GM23338 (cell line): ENCODE measurements at regions not wholly inside any gene's neighbourhood (a gene's known extent, or its start where the extent isn't known, plus 50 kb on each side); places are given as distances from the start of the nearest gene placed in this dataset.
A peak's percentile ranks its signal among the peaks of the same experiment; 100 is the strongest.

Source experiments
- ATAC-seq: fragments of 200-7000 bp; cut with Tn5 transposase; 3 replicates; pipeline ENCODE4 v1.9.1; 2020
- DNase-seq: peaks from one replicate; pipeline ENCODE4 v3.0.0-alpha.2; 2015; ENCODE audit warnings: low spot score
- H2AFZ ChIP-seq: fragments of 200-600 bp; sonication (generic); 2 replicates; pipeline ENCODE4 v1.8.0; 2016; ENCODE audit warnings: antibody characterized with exemption, mild to moderate bottlenecking, moderate library complexity
- H3F3A ChIP-seq: fragments of 200-600 bp; sonication (generic); replicated peaks from 2 replicates; pipeline ENCODE4 v1.8.0; 2017; ENCODE audit warnings: antibody characterized with exemption, mixed run types, low read depth
- H3K27ac ChIP-seq: fragments of 200-600 bp; sonication (generic); 2 replicates; pipeline ENCODE4 v1.6.1; 2016; ENCODE audit warnings: low read depth
- H3K27me3 ChIP-seq: fragments of 200-600 bp; sonication (generic); 2 replicates; pipeline ENCODE4 v1.8.0; 2016; ENCODE audit warnings: mild to moderate bottlenecking, mixed run types, moderate library complexity; ENCODE audit not compliant: insufficient read depth
- H3K36me3 ChIP-seq: fragments of 200-600 bp; sonication (generic); 2 replicates; pipeline ENCODE4 v1.8.0; 2016; ENCODE audit warnings: mild to moderate bottlenecking; ENCODE audit not compliant: insufficient read depth
- H3K4me1 ChIP-seq: fragments of 200-600 bp; sonication (generic); 2 replicates; pipeline ENCODE4 v1.8.0; 2016; ENCODE audit warnings: mild to moderate bottlenecking, moderate library complexity; ENCODE audit not compliant: insufficient read depth
- H3K4me2 ChIP-seq: fragments of 200-600 bp; sonication (generic); 2 replicates; pipeline ENCODE4 v1.7.1; 2017; ENCODE audit warnings: mixed run types
- H3K4me3 ChIP-seq: fragments of 200-600 bp; sonication (generic); 2 replicates; pipeline ENCODE4 v1.6.1; 2016; ENCODE audit warnings: mixed run types
- H3K79me2 ChIP-seq: fragments of 200-600 bp; sonication (generic); replicated peaks from 2 replicates; pipeline ENCODE4 v1.8.0; 2017; ENCODE audit warnings: mild to moderate bottlenecking; ENCODE audit not compliant: insufficient read depth
- H3K9me2 ChIP-seq: fragments of 200-600 bp; sonication (generic); 2 replicates; pipeline ENCODE4 v1.8.0; 2017; ENCODE audit not compliant: insufficient read depth
- H4K20me1 ChIP-seq: fragments of 200-600 bp; sonication (generic); replicated peaks from 2 replicates; pipeline ENCODE4 v1.8.0; 2017; ENCODE audit warnings: mild to moderate bottlenecking; ENCODE audit not compliant: insufficient read depth
- H3K27ac Mint-ChIP-seq: 2 replicates; pipeline ENCODE4 v1.8.0; 2020; ENCODE audit warnings: inconsistent platforms, mild to moderate bottlenecking, moderate library complexity, mixed read lengths
- H3K27me3 Mint-ChIP-seq: 3 replicates; pipeline ENCODE4 v1.8.0; 2022; ENCODE audit warnings: low read depth, mild to moderate bottlenecking, moderate library complexity, mixed read lengths, inconsistent platforms; ENCODE audit not compliant: insufficient read depth, poor library complexity
- H3K36me3 Mint-ChIP-seq: 3 replicates; pipeline ENCODE4 v1.8.0; 2021; ENCODE audit warnings: low read depth, mild to moderate bottlenecking, inconsistent platforms, moderate library complexity, mixed read lengths
- H3K4me1 Mint-ChIP-seq: 3 replicates; pipeline ENCODE4 v1.8.0; 2020; ENCODE audit warnings: mild to moderate bottlenecking, inconsistent platforms, mixed read lengths
- H3K4me3 Mint-ChIP-seq: 3 replicates; pipeline ENCODE4 v1.8.0; 2021; ENCODE audit warnings: moderate library complexity, mild to moderate bottlenecking, inconsistent platforms, mixed read lengths
- H3K9me3 Mint-ChIP-seq: 3 replicates; pipeline ENCODE4 v1.8.0; 2020; ENCODE audit warnings: moderate library complexity, mild to moderate bottlenecking, inconsistent platforms, mixed read lengths
- ETS1 ChIP-seq: IDR thresholded peaks from 2 replicates; pipeline ENCODE4 v1.6.1; 2016; ENCODE audit warnings: antibody characterized with exemption
- EZH2 ChIP-seq: fragments of 200-600 bp; sonication (generic); IDR thresholded peaks from one replicate; pipeline ENCODE4 v1.8.0; 2017; ENCODE audit warnings: antibody characterized with exemption, mild to moderate bottlenecking, low read depth; ENCODE audit not compliant: unreplicated experiment
- EZH2phosphoT487 ChIP-seq: fragments of 200-600 bp; sonication (generic); IDR thresholded peaks from one replicate; pipeline ENCODE4 v1.8.1; 2018; ENCODE audit warnings: antibody characterized with exemption; ENCODE audit not compliant: unreplicated experiment
- NANOG ChIP-seq: IDR thresholded peaks from 2 replicates; pipeline ENCODE4 v1.6.1; 2016; ENCODE audit warnings: antibody characterized with exemption, borderline replicate concordance
- TF ChIP-seq, protein P1 (sequence below): fragments of 250-450 bp; sonication (Bioruptor Pico); IDR thresholded peaks from 2 replicates; pipeline ENCODE4 v1.5.0; 2020; ENCODE audit warnings: mild to moderate bottlenecking, moderate library complexity

- peak; percentile 70 for DNase-seq
- Histone ChIP-seq H3K27ac (no peak overlapping the region), H3K9me2 (peaks cover 9% of the 10 kb centered on the region), H3K4me3 (no peak overlapping the region), H3F3A (no peaks in the 10 kb centered on the region), H3K4me2 (peak overlapping the region; percentile 59), H3K4me1 (peaks cover 24% of the 10 kb centered on the region), H3K27me3 (no peaks in the 10 kb centered on the region), H2AFZ (no peak overlapping the region), H4K20me1 (no peaks in the 10 kb centered on the region), H3K36me3 (no peaks in the 10 kb centered on the region), H3K79me2 (no peaks in the 10 kb centered on the region)
- Mint-ChIP-seq H3K4me1 (peaks cover 41% of the 10 kb centered on the region), H3K4me3 (no peak overlapping the region), H3K27ac (no peak overlapping the region), H3K9me3 (peaks cover 9% of the 10 kb centered on the region), H3K27me3 (peaks cover 5% of the 10 kb centered on the region), H3K36me3 (peaks cover 8% of the 10 kb centered on the region; the same call in 2 of the 3 replicates)
- TF ChIP-seq NANOG, result peak; percentile 69; the same call in 1 of the 2 replicates
- TF ChIP-seq, protein P1, sequence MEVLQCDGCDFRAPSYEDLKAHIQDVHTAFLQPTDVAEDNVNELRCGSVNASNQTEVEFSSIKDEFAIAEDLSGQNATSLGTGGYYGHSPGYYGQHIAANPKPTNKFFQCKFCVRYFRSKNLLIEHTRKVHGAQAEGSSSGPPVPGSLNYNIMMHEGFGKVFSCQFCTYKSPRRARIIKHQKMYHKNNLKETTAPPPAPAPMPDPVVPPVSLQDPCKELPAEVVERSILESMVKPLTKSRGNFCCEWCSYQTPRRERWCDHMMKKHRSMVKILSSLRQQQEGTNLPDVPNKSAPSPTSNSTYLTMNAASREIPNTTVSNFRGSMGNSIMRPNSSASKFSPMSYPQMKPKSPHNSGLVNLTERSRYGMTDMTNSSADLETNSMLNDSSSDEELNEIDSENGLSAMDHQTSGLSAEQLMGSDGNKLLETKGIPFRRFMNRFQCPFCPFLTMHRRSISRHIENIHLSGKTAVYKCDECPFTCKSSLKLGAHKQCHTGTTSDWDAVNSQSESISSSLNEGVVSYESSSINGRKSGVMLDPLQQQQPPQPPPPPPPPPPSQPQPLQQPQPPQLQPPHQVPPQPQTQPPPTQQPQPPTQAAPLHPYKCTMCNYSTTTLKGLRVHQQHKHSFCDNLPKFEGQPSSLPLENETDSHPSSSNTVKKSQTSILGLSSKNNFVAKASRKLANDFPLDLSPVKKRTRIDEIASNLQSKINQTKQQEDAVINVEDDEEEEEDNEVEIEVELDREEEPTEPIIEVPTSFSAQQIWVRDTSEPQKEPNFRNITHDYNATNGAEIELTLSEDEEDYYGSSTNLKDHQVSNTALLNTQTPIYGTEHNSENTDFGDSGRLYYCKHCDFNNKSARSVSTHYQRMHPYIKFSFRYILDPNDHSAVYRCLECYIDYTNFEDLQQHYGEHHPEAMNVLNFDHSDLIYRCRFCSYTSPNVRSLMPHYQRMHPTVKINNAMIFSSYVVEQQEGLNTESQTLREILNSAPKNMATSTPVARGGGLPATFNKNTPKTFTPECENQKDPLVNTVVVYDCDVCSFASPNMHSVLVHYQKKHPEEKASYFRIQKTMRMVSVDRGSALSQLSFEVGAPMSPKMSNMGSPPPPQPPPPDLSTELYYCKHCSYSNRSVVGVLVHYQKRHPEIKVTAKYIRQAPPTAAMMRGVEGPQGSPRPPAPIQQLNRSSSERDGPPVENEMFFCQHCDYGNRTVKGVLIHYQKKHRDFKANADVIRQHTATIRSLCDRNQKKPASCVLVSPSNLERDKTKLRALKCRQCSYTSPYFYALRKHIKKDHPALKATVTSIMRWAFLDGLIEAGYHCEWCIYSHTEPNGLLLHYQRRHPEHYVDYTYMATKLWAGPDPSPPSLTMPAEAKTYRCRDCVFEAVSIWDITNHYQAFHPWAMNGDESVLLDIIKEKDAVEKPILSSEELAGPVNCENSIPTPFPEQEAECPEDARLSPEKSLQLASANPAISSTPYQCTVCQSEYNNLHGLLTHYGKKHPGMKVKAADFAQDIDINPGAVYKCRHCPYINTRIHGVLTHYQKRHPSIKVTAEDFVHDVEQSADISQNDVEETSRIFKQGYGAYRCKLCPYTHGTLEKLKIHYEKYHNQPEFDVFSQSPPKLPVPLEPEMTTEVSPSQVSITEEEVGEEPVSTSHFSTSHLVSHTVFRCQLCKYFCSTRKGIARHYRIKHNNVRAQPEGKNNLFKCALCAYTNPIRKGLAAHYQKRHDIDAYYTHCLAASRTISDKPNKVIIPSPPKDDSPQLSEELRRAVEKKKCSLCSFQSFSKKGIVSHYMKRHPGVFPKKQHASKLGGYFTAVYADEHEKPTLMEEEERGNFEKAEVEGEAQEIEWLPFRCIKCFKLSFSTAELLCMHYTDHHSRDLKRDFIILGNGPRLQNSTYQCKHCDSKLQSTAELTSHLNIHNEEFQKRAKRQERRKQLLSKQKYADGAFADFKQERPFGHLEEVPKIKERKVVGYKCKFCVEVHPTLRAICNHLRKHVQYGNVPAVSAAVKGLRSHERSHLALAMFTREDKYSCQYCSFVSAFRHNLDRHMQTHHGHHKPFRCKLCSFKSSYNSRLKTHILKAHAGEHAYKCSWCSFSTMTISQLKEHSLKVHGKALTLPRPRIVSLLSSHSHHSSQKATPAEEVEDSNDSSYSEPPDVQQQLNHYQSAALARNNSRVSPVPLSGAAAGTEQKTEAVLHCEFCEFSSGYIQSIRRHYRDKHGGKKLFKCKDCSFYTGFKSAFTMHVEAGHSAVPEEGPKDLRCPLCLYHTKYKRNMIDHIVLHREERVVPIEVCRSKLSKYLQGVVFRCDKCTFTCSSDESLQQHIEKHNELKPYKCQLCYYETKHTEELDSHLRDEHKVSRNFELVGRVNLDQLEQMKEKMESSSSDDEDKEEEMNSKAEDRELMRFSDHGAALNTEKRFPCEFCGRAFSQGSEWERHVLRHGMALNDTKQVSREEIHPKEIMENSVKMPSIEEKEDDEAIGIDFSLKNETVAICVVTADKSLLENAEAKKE, result no peak
- TF ChIP-seq EZH2phosphoT487, result no peak
- peak; percentile 94 for ATAC-seq
These were observed 184.2 kb downstream of the SUCLA2 start for GRCh38 chr13:47816831-47817230.

GRCh38 chr13:47813718-47814117, 187.4 kb downstream of the SUCLA2 start:
- Mint-ChIP-seq H3K4me1 (peaks cover 43% of the 10 kb centered on the region), H3K27me3 (peaks cover 6% of the 10 kb centered on the region), H3K9me3 (peaks cover 9% of the 10 kb centered on the region), H3K27ac (peak overlapping the region; percentile 49), H3K36me3 (peaks cover 8% of the 10 kb centered on the region; the same call in 1 of the 3 replicates), H3K4me3 (0 out of 3 replicates have a peak overlapping the region, but pooled peaks have one; percentile 1)
- H3K9me2 ChIP-seq, result peaks cover 4% of the 10 kb centered on the region; the same call in 1 of the 2 replicates
- ATAC-seq (peak; percentile 34; the same call in 2 of the 3 replicates), DNase-seq (peak; percentile 63)
- no peaks in the 10 kb centered on the region for H4K20me1 ChIP-seq
- peak overlapping the region; percentile 47 for H3K4me2 ChIP-seq
- H3K4me1 ChIP-seq, result peaks cover 24% of the 10 kb centered on the region
- H3K36me3 ChIP-seq, result no peaks in the 10 kb centered on the region
- H2AFZ ChIP-seq, result no peak overlapping the region
- H3K79me2 ChIP-seq, result no peaks in the 10 kb centered on the region
- peak overlapping the region; percentile 7; the same call in 1 of the 2 replicates for H3K27ac ChIP-seq
- H3K27me3 ChIP-seq, result no peaks in the 10 kb centered on the region
- peak overlapping the region; percentile 9; the same call in 1 of the 2 replicates for H3K4me3 ChIP-seq
- no peaks in the 10 kb centered on the region for H3F3A ChIP-seq
- TF ChIP-seq ETS1 (no peak), EZH2 (no peak)
